ENCODE measurements at regions not wholly inside any gene's neighbourhood (a gene's known extent, or its start where the extent isn't known, plus 50 kb on each side); places are given as distances from the start of the nearest gene placed in this dataset.
"Not testable (repeated sequence)": the region's sequence is repeated elsewhere in the genome, so short reads cannot be mapped to it uniquely, and the experiment has no call there.

- no peak for DNase-seq
These were observed 926.2 kb downstream of the TSN start for GRCh38 chr2:122681626-122682025.

GRCh38 chr2:122682356-122682755 is 926.9 kb downstream of the TSN start:
- DNase-seq = no peak

GRCh38 chr2:122683018-122683417 is 927.6 kb downstream of the TSN start:
- DNase-seq = no peak

- DNase-seq = no peak
These were observed 937.1 kb downstream of the TSN start for GRCh38 chr2:122692400-122693083.

GRCh38 chr2:122697415-122697814 is 942.0 kb downstream of the TSN start:
- DNase-seq = no peak

GRCh38 chr2:122703676-122704075 is 948.2 kb downstream of the TSN start:
- DNase-seq = no peak

- no peak for DNase-seq
These were observed 948.7 kb downstream of the TSN start for GRCh38 chr2:122704109-122704563.

GRCh38 chr2:122705746-122706145 is 950.3 kb downstream of the TSN start:
- DNase-seq = no peak

GRCh38 chr2:122706757-122707223 is 951.3 kb downstream of the TSN start:
- DNase-seq = no peak

GRCh38 chr2:122707224-122707824 is 951.9 kb downstream of the TSN start:
- no peak for DNase-seq

GRCh38 chr2:122710049-122710448 is 954.6 kb downstream of the TSN start:
- no peak for DNase-seq

GRCh38 chr2:122713800-122714199 is 958.3 kb downstream of the TSN start:
- no peak for DNase-seq

- DNase-seq = not testable (repeated sequence)
These were observed 965.4 kb downstream of the TSN start for GRCh38 chr2:122720822-122721221.

- DNase-seq = no peak
These were observed 979.4 kb downstream of the TSN start for GRCh38 chr2:122734766-122735424.

- peak; percentile 86 for DNase-seq
These were observed 980.8 kb downstream of the TSN start for GRCh38 chr2:122736279-122736678.

- DNase-seq = no peak
These were observed 982.1 kb downstream of the TSN start for GRCh38 chr2:122737429-122738077.

- no peak for DNase-seq
These were observed 984.5 kb downstream of the TSN start for GRCh38 chr2:122739732-122740593.

- DNase-seq = no peak
These were observed 985.1 kb downstream of the TSN start for GRCh38 chr2:122740594-122740948.

GRCh38 chr2:122741403-122741802 is 986.0 kb downstream of the TSN start:
- no peak for DNase-seq

- no peak for DNase-seq
These were observed 987.7 kb downstream of the TSN start for GRCh38 chr2:122743021-122743675.

- no peak for DNase-seq
These were observed 990.2 kb downstream of the TSN start for GRCh38 chr2:122745603-122746002.

GRCh38 chr2:122747670-122748069 is 992.2 kb downstream of the TSN start:
- DNase-seq = no peak
